CD4-positive, alpha-beta T cell (primary cell): ENCODE measurements at regions not wholly inside any gene's neighbourhood (a gene's known extent, or its start where the extent isn't known, plus 50 kb on each side); places are given as distances from the start of the nearest gene placed in this dataset.

Experiments used
- ATAC-seq: fragments of 200-7000 bp; cut with Tn5 transposase; one replicate; pipeline ENCODE4 v1.10.0; 2022; ENCODE audit warnings: mild to moderate bottlenecking; ENCODE audit not compliant: poor library complexity
- CTCF ChIA-PET: fragments of 350-600 bp; sonication (Branson Sonifier 250); formaldehyde crosslinking; loops from one replicate; lab custom pipeline; 2021; ENCODE audit warnings: antibody characterized with exemption, inconsistent platforms; lab: Charles Lee
- POLR2A ChIA-PET: fragments of 350-600 bp; sonication (Branson Sonifier 250); formaldehyde crosslinking; loops from one replicate; lab custom pipeline; 2021; ENCODE audit warnings: antibody characterized with exemption, inconsistent platforms; lab: Charles Lee
- DNase-seq, 14 experiments: peaks; one replicate each; pipeline ENCODE4 v3.0.0-alpha.2; 2013 to 2020; ENCODE audit warnings: mixed read lengths in 2 of 14
- H3K27ac ChIP-seq, 2 donors: one replicate each; pipeline versions ENCODE4 v1.5.1 to v1.7.0; 2013; ENCODE audit warnings: low read length in 2 of 2, low read depth in 1 of 2, mild to moderate bottlenecking in 1 of 2
- H3K27me3 ChIP-seq, 2 experiments: 1 replicate in 1 of 2; 2 replicates in 1 of 2; pipeline versions ENCODE4 v1.6.1 to v1.7.0; 2013; ENCODE audit warnings: low read length in 2 of 2, control low read depth in 1 of 2, mild to moderate bottlenecking in 1 of 2, moderate library complexity in 1 of 2; ENCODE audit not compliant: insufficient read depth in 2 of 2, control insufficient read depth in 1 of 2
- H3K36me3 ChIP-seq: one replicate; pipeline ENCODE4 v1.6.1; 2013; ENCODE audit warnings: low read length, control low read depth; ENCODE audit not compliant: insufficient read depth
- H3K4me1 ChIP-seq: one replicate; pipeline ENCODE4 v1.6.1; 2013; ENCODE audit warnings: low read length, control low read depth; ENCODE audit not compliant: insufficient read depth
- H3K4me3 ChIP-seq: one replicate; pipeline ENCODE4 v1.5.1; 2013; ENCODE audit warnings: mild to moderate bottlenecking, low read length, moderate library complexity
- H3K9me3 ChIP-seq, 2 experiments: 1 replicate in 1 of 2; 2 replicates in 1 of 2; pipeline versions ENCODE4 v1.6.1 to v1.7.0; 2013; ENCODE audit warnings: low read length in 2 of 2, mild to moderate bottlenecking in 2 of 2, control low read depth in 1 of 2, moderate library complexity in 1 of 2; ENCODE audit not compliant: control insufficient read depth in 1 of 2, insufficient read depth in 1 of 2
- H3K27ac Mint-ChIP-seq: one replicate; pipeline ENCODE4 v1.8.0; 2020; ENCODE audit warnings: mixed read lengths
- H3K27me3 Mint-ChIP-seq: one replicate; pipeline ENCODE4 v1.8.0; 2021; ENCODE audit warnings: mixed read lengths
- H3K36me3 Mint-ChIP-seq: one replicate; pipeline ENCODE4 v1.8.0; 2021; ENCODE audit warnings: low read depth, mixed read lengths
- H3K4me1 Mint-ChIP-seq: one replicate; pipeline ENCODE4 v1.8.0; 2021; ENCODE audit warnings: low read depth, mixed read lengths
- H3K4me3 Mint-ChIP-seq: one replicate; pipeline ENCODE4 v1.8.0; 2020; ENCODE audit warnings: mild to moderate bottlenecking, mixed read lengths
- H3K9me3 Mint-ChIP-seq: one replicate; pipeline ENCODE4 v1.8.0; 2020; ENCODE audit warnings: mixed read lengths
- intact Hi-C, 2 experiments: fragments of 100-400 bp; cut with DNase I in 1 of 2; cut with micrococcal nuclease in 1 of 2; formaldehyde crosslinking; loops; one replicate each; pipeline versions ENCODE4 v1.15.1 to v1.9.0; 2023 to 2025; cut with DNase I, micrococcal nuclease
- TF ChIP-seq, protein P1 (sequence below): fragments of 200-600 bp; IDR thresholded peaks from one replicate; pipeline ENCODE4 v1.8.0; 2022; ENCODE audit warnings: antibody characterized with exemption, mild to moderate bottlenecking

DNA sequence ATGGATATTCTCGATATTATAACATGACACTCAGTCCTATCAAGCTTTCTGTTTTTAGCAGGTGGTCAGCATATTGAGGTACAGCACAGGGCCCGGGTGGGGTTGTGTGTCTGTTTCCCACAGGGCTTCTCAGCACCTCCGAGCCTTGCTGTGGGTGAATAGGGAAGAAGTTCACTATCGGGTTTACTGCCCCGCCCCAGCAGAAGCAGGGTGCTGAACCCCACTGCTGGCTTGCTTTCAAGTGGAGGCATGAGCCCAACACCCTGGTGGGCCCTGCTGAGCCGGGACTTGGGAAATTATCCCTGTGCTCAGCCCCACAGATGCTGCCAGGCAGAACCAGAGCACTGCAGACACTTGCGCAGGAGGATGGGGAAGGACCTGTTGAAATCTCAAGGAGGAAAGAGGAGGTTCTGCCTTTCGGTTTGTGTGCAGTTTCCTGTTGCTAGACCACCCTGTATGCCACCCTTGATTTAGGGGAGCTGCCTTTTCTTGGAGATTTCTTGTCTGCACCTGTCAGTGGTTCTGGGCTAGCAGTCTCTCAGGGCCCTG, 270.3 kb upstream of the SALL3 start:
- ChIA-PET CTCF (no interaction called here), POLR2A (no interaction called here)
- Histone ChIP-seq H3K36me3 (no peaks in the 10 kb centered on the region), H3K4me3 (no peak overlapping the region), H3K4me1 (no peaks in the 10 kb centered on the region), H3K27ac (no peak overlapping the region), H3K27me3 (no peaks in the 10 kb centered on the region), H3K9me3 (peaks cover 25 to 39% of the 10 kb centered on the region in 2 experiments)
- DNase-seq, result peak in 1 of 14 experiments; percentile 16
- Mint-ChIP-seq H3K4me3 (no peak overlapping the region), H3K27me3 (peaks cover 8% of the 10 kb centered on the region), H3K36me3 (no peaks in the 10 kb centered on the region), H3K4me1 (no peaks in the 10 kb centered on the region), H3K27ac (no peak overlapping the region), H3K9me3 (peaks cover 13% of the 10 kb centered on the region)
- TF ChIP-seq, protein P1, sequence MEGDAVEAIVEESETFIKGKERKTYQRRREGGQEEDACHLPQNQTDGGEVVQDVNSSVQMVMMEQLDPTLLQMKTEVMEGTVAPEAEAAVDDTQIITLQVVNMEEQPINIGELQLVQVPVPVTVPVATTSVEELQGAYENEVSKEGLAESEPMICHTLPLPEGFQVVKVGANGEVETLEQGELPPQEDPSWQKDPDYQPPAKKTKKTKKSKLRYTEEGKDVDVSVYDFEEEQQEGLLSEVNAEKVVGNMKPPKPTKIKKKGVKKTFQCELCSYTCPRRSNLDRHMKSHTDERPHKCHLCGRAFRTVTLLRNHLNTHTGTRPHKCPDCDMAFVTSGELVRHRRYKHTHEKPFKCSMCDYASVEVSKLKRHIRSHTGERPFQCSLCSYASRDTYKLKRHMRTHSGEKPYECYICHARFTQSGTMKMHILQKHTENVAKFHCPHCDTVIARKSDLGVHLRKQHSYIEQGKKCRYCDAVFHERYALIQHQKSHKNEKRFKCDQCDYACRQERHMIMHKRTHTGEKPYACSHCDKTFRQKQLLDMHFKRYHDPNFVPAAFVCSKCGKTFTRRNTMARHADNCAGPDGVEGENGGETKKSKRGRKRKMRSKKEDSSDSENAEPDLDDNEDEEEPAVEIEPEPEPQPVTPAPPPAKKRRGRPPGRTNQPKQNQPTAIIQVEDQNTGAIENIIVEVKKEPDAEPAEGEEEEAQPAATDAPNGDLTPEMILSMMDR, result no peak
- intact Hi-C loops, result no loop called here
- ATAC-seq, result no peak

DNA sequence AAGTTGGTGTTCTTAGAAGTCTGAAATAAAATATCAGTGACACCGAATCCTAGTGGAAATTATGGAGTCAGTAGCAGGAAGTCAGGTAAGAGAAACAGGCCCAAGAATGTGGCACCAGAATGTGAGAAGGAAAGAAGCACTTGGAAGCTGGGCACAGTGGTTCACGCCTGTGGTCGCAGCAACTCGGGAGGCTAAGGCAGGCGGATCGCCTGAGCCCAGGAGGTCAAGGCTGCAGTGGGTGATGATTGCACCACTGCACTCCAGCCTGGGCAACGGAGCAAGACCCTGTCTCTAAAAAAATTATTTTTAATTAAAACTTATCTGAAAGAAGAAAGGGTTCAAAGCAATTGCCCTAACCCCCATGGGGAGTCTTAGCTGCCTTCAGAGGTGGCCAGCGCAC, 268.3 kb upstream of the SALL3 start:
- Histone ChIP-seq H3K4me1 (no peaks in the 10 kb centered on the region), H3K36me3 (no peaks in the 10 kb centered on the region), H3K27ac (no peak overlapping the region), H3K4me3 (no peak overlapping the region), H3K27me3 (no peaks in the 10 kb centered on the region), H3K9me3 (peaks cover 24 to 25% of the 10 kb centered on the region in 2 experiments)
- TF ChIP-seq, protein P1, result no peak
- H3K27me3 Mint-ChIP-seq, result peaks cover 8% of the 10 kb centered on the region
- intact Hi-C loops, result no loop called here
- H3K4me3 Mint-ChIP-seq, result no peak overlapping the region
- no peak overlapping the region for H3K27ac Mint-ChIP-seq
- peaks cover 13% of the 10 kb centered on the region for H3K9me3 Mint-ChIP-seq
- POLR2A ChIA-PET, result no interaction called here
- H3K4me1 Mint-ChIP-seq, result no peaks in the 10 kb centered on the region
- DNase-seq (no peak), ATAC-seq (no peak)
- CTCF ChIA-PET, result no interaction called here
- no peaks in the 10 kb centered on the region for H3K36me3 Mint-ChIP-seq

DNA sequence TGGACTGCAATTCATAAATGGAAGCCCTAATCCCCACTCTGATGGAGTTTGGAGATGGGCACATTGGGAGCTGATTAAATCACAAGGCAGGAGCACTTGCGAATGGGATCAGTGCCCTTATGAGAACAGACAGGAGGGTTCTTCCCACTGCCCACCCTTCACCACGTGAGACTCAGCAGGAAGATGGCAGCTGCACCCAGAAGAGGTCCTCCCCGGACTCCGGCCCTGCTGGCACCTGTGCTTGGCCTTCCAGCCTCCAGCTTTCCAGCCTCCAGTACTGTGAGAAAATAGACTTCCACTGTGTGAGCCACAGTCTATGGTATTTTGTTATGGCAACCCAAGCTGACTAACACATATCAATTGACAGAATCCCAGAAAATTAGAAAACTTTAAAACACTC, 267.6 kb upstream of the SALL3 start:
- Mint-ChIP-seq H3K9me3 (peaks cover 13% of the 10 kb centered on the region), H3K4me1 (no peaks in the 10 kb centered on the region), H3K27me3 (peaks cover 8% of the 10 kb centered on the region), H3K27ac (no peak overlapping the region), H3K36me3 (no peaks in the 10 kb centered on the region), H3K4me3 (no peak overlapping the region)
- intact Hi-C loops, result no loop called here
- CTCF ChIA-PET, result no interaction called here
- no peaks in the 10 kb centered on the region for H3K27me3 ChIP-seq
- no peak overlapping the region for H3K27ac ChIP-seq
- no peaks in the 10 kb centered on the region for H3K4me1 ChIP-seq
- TF ChIP-seq, protein P1, result no peak
- no peaks in the 10 kb centered on the region for H3K36me3 ChIP-seq
- H3K4me3 ChIP-seq, result no peak overlapping the region
- POLR2A ChIA-PET, result no interaction called here
- no peak for ATAC-seq
- DNase-seq, result no peak
- H3K9me3 ChIP-seq, result peaks cover 24 to 25% of the 10 kb centered on the region in 2 experiments
